ENCODE measurements at regions not wholly inside any gene's neighbourhood (a gene's known extent, or its start where the extent isn't known, plus 50 kb on each side); places are given as distances from the start of the nearest gene placed in this dataset.
A peak's percentile ranks its signal among the peaks of the same experiment; 100 is the strongest.

GRCh38 chr11:134691985-134692384, 279.9 kb upstream of the B3GAT1 start:
- DNase-seq (ENCODE audit: low read depth): peak; percentile 11

- no peak for DNase-seq (ENCODE audit: low read depth)
These were observed 279.3 kb upstream of the B3GAT1 start for GRCh38 chr11:134691295-134691873.

GRCh38 chr11:134689886-134690285, 277.8 kb upstream of the B3GAT1 start:
- DNase-seq (ENCODE audit: low read depth): no peak

GRCh38 chr11:134687548-134687947, 275.5 kb upstream of the B3GAT1 start:
- no peak for DNase-seq (ENCODE audit: low read depth)

- no peak for DNase-seq (ENCODE audit: low read depth)
These were observed 274.5 kb upstream of the B3GAT1 start for GRCh38 chr11:134686460-134687061.

- DNase-seq (ENCODE audit: low read depth): no peak
These were observed 273.8 kb upstream of the B3GAT1 start for GRCh38 chr11:134685793-134686380.

- DNase-seq (ENCODE audit: low read depth): no peak
These were observed 272.5 kb upstream of the B3GAT1 start for GRCh38 chr11:134684576-134684975.

- DNase-seq (ENCODE audit: low read depth): no peak
These were observed 271.8 kb upstream of the B3GAT1 start for GRCh38 chr11:134683860-134684259.

- DNase-seq (ENCODE audit: low read depth): no peak
These were observed 270.5 kb upstream of the B3GAT1 start for GRCh38 chr11:134682577-134682976.

- no peak for DNase-seq (ENCODE audit: low read depth)
These were observed 267.6 kb upstream of the B3GAT1 start for GRCh38 chr11:134679592-134679991.

- DNase-seq (ENCODE audit: low read depth): no peak
These were observed 266.7 kb upstream of the B3GAT1 start for GRCh38 chr11:134678744-134679143.

- no peak for DNase-seq (ENCODE audit: low read depth)
These were observed 266.0 kb upstream of the B3GAT1 start for GRCh38 chr11:134677891-134678551.

- DNase-seq (ENCODE audit: low read depth): no peak
These were observed 265.4 kb upstream of the B3GAT1 start for GRCh38 chr11:134677397-134677822.

GRCh38 chr11:134676516-134677287, 264.7 kb upstream of the B3GAT1 start:
- DNase-seq (ENCODE audit: low read depth): no peak

GRCh38 chr11:134675983-134676382, 263.9 kb upstream of the B3GAT1 start:
- no peak for DNase-seq (ENCODE audit: low read depth)

- DNase-seq (ENCODE audit: low read depth): no peak
These were observed 262.9 kb upstream of the B3GAT1 start for GRCh38 chr11:134674974-134675373.

- DNase-seq (ENCODE audit: low read depth): no peak
These were observed 258.9 kb upstream of the B3GAT1 start for GRCh38 chr11:134670961-134671370.

- DNase-seq (ENCODE audit: low read depth): no peak
These were observed 258.3 kb upstream of the B3GAT1 start for GRCh38 chr11:134670247-134670782.

- no peak for DNase-seq (ENCODE audit: low read depth)
These were observed 257.8 kb upstream of the B3GAT1 start for GRCh38 chr11:134669796-134670195.

GRCh38 chr11:134668796-134669195, 256.8 kb upstream of the B3GAT1 start:
- DNase-seq (ENCODE audit: low read depth): no peak

- DNase-seq (ENCODE audit: low read depth): no peak
These were observed 256.0 kb upstream of the B3GAT1 start for GRCh38 chr11:134668076-134668475.

GRCh38 chr11:134667505-134667904, 255.5 kb upstream of the B3GAT1 start:
- DNase-seq (ENCODE audit: low read depth): no peak

Data from M059J (cell line).